ENCODE measurements at regions not wholly inside any gene's neighbourhood (a gene's known extent, or its start where the extent isn't known, plus 50 kb on each side); places are given as distances from the start of the nearest gene placed in this dataset.

GRCh38 chr3:159139326-159139725, 337.5 kb downstream of the MFSD1 start:
- intact Hi-C loops (cut with DNase I): loop anchor here in 1 of 2 donors (10.0 kb wide), 1 partner anchor 295 kb away; no protein-coding TSS in a partner anchor
- WGBS, 4 donors: 83 to 94% (median 88%) methylated on average over 2 of the region's 2 CpGs

DNA sequence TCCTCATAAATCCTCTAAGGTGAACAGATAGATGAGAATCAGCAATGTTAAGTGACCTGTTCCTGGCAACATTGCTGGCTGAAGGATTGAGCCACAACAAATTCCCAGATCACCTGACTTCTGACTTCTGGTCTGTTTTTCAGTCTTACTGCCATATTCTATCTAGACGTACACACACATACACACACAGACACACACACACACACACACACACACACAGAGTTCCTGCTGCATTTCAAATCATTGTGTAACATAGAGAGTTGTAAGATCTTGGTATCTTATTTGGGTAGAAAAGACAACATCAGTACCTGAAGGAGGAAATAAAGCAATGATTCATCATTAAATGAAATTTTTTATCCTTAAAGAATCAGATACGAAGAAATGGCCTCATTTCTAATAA, 342.6 kb downstream of the MFSD1 start:
- H3K9me3 ChIP-seq (replicated peaks in 1 of 3): no peaks in the 10 kb centered on the region
- intact Hi-C loops (cut with DNase I): no loop called here
- DNase-seq: no peak
- H3K27ac ChIP-seq: no peak overlapping the region
- no peaks in the 10 kb centered on the region for H3K4me1 ChIP-seq (replicated peaks in 1 of 2)
- H3K4me3 ChIP-seq: no peak overlapping the region
- H3K36me3 ChIP-seq (replicated peaks in 1 of 2): no peaks in the 10 kb centered on the region
- H3K27me3 ChIP-seq: no peaks in the 10 kb centered on the region
- WGBS, 4 donors: 52 to 67% (median 58%) methylated on average over 2 of the region's 2 CpGs
- no peak for TF ChIP-seq CTCF (IDR thresholded peaks at IDR 0.05)
- no peak for TF ChIP-seq POLR2A (IDR thresholded peaks at IDR 0.05)

More at GRCh38 chr3:159139326-159139725, 337.5 kb downstream of the MFSD1 start:
- Histone ChIP-seq H3K4me1 (replicated peaks in 1 of 2) (no peaks in the 10 kb centered on the region), H3K9me3 (replicated peaks in 1 of 3) (no peaks in the 10 kb centered on the region), H3K27me3 (no peaks in the 10 kb centered on the region), H3K36me3 (replicated peaks in 1 of 2) (no peaks in the 10 kb centered on the region), H3K4me3 (no peak overlapping the region), H3K27ac (no peak overlapping the region)
- TF ChIP-seq POLR2A (IDR thresholded peaks at IDR 0.05) (no peak), CTCF (IDR thresholded peaks at IDR 0.05) (no peak)
- DNase-seq: no peak

DNA sequence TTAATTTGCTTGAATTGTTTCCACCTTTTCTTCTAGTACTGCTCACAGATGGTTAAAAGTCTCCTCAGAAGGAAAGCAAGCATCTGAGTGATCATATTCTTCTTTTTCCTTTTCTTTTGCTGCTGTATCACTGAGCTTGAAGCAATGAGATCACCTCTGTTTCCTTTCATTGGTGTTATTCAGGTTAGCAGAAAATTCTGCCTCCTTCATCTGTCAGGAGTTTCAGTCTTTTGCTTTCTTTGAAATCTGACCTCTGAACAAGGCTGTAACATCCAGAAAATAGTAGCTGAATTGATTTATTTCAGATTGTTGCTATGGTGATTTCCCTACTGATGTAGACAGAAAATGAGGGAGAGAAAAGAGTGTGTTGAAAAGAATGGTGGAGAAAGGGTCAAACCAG, 343.0 kb downstream of the MFSD1 start:
- no peaks in the 10 kb centered on the region for H3K4me1 ChIP-seq (replicated peaks in 1 of 2)
- TF ChIP-seq CTCF (IDR thresholded peaks at IDR 0.05) (no peak), POLR2A (IDR thresholded peaks at IDR 0.05) (no peak)
- intact Hi-C loops (cut with DNase I): no loop called here
- H3K9me3 ChIP-seq (replicated peaks in 1 of 3): no peaks in the 10 kb centered on the region
- H3K36me3 ChIP-seq (replicated peaks in 1 of 2): no peaks in the 10 kb centered on the region
- no peak overlapping the region for H3K27ac ChIP-seq
- no peak for DNase-seq
- no peaks in the 10 kb centered on the region for H3K27me3 ChIP-seq
- H3K4me3 ChIP-seq: no peak overlapping the region

DNA sequence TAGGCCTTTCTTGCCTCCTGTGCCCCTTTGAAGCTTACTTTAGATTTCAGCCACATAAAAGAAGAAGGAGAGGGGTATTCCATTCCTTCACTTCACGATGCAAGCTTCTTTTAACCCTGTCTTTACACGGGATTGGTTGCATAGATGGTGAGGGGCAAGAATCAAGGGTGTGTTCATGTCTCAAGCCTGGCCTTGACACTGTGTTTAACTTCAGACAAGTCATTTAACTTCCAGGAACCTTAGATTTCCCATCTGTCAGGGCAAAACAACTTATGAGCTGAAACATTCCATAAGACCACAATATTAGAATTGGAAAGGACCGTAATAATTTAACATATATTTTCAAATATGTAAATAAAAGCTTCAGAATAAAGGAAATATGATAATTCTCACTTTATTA, 344.5 kb downstream of the MFSD1 start:
- H3K4me3 ChIP-seq: no peak overlapping the region
- no peak for DNase-seq
- no peaks in the 10 kb centered on the region for H3K9me3 ChIP-seq (replicated peaks in 1 of 3)
- no peak overlapping the region for H3K27ac ChIP-seq
- TF ChIP-seq CTCF (IDR thresholded peaks at IDR 0.05): no peak
- no peak for TF ChIP-seq POLR2A (IDR thresholded peaks at IDR 0.05)
- H3K36me3 ChIP-seq (replicated peaks in 1 of 2): no peaks in the 10 kb centered on the region
- intact Hi-C loops (cut with DNase I): no loop called here
- H3K4me1 ChIP-seq (replicated peaks in 1 of 2): no peaks in the 10 kb centered on the region
- H3K27me3 ChIP-seq: no peaks in the 10 kb centered on the region
- WGBS, 4 donors: 64 to 86% (median 79%) methylated on average over 3 of the region's 3 CpGs

Data from adrenal gland (tissue), 9 donors.